ENCODE measurements at regions not wholly inside any gene's neighbourhood (a gene's known extent, or its start where the extent isn't known, plus 50 kb on each side); places are given as distances from the start of the nearest gene placed in this dataset.

DNA sequence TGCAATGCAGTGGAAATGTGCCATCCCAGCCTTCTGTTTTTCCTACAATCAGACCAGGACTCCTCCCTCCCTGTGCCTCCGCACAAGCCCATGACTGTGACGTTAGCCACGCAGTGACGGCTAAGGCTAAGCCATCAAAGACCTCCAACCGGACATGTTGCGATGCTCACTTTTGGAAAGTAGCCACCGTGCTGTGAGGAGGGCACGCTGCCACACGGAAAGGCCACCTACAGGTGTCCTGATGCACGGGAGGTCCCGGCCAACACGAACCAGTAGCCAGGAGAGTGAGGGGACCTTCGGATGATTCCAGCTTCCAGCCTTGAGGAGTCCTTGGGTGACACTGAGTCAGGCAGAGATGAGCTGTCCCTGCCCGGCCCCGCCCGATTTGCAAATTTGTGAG, 53.9 kb downstream of the FOXL1 start:
- no peak overlapping the region for H3K27ac Mint-ChIP-seq
- H3K4me1 Mint-ChIP-seq, result peaks cover 7% of the 10 kb centered on the region
- intact Hi-C loops (cut with micrococcal nuclease), result no loop called here
- TF ChIP-seq, protein P1, sequence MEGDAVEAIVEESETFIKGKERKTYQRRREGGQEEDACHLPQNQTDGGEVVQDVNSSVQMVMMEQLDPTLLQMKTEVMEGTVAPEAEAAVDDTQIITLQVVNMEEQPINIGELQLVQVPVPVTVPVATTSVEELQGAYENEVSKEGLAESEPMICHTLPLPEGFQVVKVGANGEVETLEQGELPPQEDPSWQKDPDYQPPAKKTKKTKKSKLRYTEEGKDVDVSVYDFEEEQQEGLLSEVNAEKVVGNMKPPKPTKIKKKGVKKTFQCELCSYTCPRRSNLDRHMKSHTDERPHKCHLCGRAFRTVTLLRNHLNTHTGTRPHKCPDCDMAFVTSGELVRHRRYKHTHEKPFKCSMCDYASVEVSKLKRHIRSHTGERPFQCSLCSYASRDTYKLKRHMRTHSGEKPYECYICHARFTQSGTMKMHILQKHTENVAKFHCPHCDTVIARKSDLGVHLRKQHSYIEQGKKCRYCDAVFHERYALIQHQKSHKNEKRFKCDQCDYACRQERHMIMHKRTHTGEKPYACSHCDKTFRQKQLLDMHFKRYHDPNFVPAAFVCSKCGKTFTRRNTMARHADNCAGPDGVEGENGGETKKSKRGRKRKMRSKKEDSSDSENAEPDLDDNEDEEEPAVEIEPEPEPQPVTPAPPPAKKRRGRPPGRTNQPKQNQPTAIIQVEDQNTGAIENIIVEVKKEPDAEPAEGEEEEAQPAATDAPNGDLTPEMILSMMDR (IDR thresholded peaks at IDR 0.05), result no peak
- DNase-seq (no peak), ATAC-seq (ENCODE audit: low read depth) (no peak)
- CTCF ChIA-PET, result no interaction called here
- no peaks in the 10 kb centered on the region for H3K36me3 Mint-ChIP-seq (ENCODE audit: low read depth)
- H3K4me3 Mint-ChIP-seq, result no peak overlapping the region
- peaks cover 9% of the 10 kb centered on the region for H3K27me3 Mint-ChIP-seq
- POLR2A ChIA-PET, result no interaction called here
- H3K9me3 Mint-ChIP-seq, result no peaks in the 10 kb centered on the region

DNA sequence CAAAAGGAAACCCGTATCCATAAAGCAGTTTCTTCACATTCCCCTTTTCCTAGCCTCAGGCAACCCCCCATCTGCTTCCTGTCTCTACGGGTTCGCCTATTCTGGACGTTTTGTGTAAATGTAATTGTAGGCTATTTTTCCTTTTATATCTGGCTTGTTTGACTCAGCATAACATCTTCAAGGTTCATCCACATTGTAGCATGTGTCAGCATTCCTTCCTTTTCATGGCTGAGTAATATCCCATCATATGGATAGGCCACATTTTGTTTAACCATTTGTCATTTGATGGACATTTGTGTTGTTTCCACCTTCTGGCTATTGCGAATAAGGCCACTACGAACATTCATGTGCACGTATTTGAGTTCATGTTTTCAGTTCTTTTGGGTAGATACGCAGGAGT, 54.6 kb downstream of the FOXL1 start:
- no peak for DNase-seq
- Mint-ChIP-seq H3K4me3 (no peak overlapping the region), H3K4me1 (peaks cover 7% of the 10 kb centered on the region), H3K27ac (no peak overlapping the region), H3K36me3 (ENCODE audit: low read depth) (no peaks in the 10 kb centered on the region), H3K27me3 (peaks cover 9% of the 10 kb centered on the region), H3K9me3 (no peaks in the 10 kb centered on the region)
- POLR2A ChIA-PET, result no interaction called here
- no peak for ATAC-seq (ENCODE audit: low read depth)
- TF ChIP-seq, protein P1 (IDR thresholded peaks at IDR 0.05), result no peak
- intact Hi-C loops (cut with micrococcal nuclease), result no loop called here
- CTCF ChIA-PET, result no interaction called here

DNA sequence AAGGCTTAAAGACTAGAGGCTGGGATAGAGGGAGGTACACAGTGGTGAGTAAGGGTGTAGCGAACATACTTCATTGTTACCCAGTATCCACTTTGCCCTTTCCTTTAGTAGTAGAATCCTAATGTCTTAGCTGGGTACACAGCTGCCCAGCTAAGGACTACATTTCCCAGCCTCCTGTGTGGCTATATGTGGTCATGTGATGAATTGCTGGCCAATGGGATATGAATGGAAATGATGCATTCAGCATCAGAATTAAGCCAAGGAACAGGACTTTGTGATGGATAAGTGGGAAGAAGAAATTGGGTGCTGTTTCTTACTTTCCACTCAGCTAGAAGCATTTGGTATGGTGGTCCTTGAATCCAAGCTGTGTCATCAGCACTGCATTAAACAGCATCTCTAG, 55.9 kb downstream of the FOXL1 start:
- POLR2A ChIA-PET, result no interaction called here
- no peak for ATAC-seq (ENCODE audit: low read depth)
- TF ChIP-seq, protein P1 (IDR thresholded peaks at IDR 0.05), result no peak
- H3K36me3 Mint-ChIP-seq (ENCODE audit: low read depth), result no peaks in the 10 kb centered on the region
- H3K4me1 Mint-ChIP-seq, result peaks cover 7% of the 10 kb centered on the region
- no peak overlapping the region for H3K4me3 Mint-ChIP-seq
- H3K9me3 Mint-ChIP-seq, result no peaks in the 10 kb centered on the region
- DNase-seq, result no peak
- no peak overlapping the region for H3K27ac Mint-ChIP-seq
- CTCF ChIA-PET, result interaction anchor here (1.0 kb wide), 1 partner anchor 19 kb away, joined by 4 read pairs; no protein-coding TSS in a partner anchor
- H3K27me3 Mint-ChIP-seq, result peaks cover 14% of the 10 kb centered on the region
- intact Hi-C loops (cut with micrococcal nuclease), result no loop called here

DNA sequence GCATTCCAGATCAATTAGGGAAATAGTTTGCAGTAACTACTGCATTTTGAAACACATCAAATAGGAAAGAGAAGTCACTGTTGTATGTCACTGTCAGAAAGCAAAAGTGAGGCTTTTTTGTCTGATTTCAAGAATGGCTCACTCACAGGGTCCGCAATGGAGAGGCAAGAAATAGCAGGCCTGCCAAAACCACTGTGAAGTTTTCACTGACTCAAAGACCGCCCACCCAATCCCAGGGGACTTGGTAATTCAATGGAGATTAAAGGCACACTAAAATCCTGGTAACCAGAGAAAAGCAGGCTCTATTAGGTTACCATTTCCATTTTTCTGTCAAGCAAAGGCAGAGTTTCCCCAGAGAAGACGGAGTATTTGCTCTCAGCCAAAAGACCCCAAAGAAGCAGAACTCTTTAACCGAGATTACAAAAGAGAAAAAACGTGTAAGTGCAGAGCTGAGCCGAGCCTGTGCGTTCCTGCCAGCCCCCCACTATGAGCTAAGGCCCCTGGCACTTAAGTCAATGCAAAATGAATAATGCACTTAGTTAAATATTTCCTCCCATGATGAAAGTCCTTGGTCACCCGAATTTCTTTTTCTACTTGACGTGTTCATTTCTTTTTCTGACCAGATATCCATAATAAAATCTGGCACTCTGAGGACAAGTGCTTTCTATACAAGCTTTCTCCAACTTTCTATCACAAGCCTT, 57.0 kb downstream of the FOXL1 start:
- intact Hi-C loops (cut with micrococcal nuclease), result no loop called here
- ATAC-seq (ENCODE audit: low read depth) (no peak), DNase-seq (no peak)
- Mint-ChIP-seq H3K4me1 (peaks cover 7% of the 10 kb centered on the region), H3K4me3 (no peak overlapping the region), H3K27me3 (peaks cover 14% of the 10 kb centered on the region), H3K27ac (no peak overlapping the region), H3K36me3 (ENCODE audit: low read depth) (no peaks in the 10 kb centered on the region), H3K9me3 (no peaks in the 10 kb centered on the region)
- CTCF ChIA-PET, result no interaction called here
- TF ChIP-seq, protein P1 (IDR thresholded peaks at IDR 0.05), result no peak
- POLR2A ChIA-PET, result no interaction called here

DNA sequence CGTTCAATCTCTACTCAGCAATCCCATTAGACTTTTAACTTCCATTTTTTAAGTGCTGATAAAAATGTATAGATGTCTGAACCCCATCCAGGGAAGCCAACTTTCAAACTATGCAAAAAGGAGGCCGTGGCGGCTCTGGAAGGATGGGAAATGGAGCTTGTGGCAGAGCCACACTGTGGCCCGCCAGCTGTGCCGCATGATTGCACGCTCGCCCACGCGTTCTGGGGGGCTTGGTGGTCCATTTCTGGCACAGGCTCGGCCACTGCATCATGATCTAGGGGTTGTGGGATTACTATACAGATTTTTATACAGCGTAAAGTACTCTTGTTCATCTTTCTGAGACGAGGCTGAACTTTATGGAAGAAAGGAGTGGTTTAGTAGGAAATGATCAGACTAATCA, 57.6 kb downstream of the FOXL1 start:
- Mint-ChIP-seq H3K36me3 (ENCODE audit: low read depth) (no peaks in the 10 kb centered on the region), H3K4me3 (no peak overlapping the region), H3K27me3 (peaks cover 14% of the 10 kb centered on the region), H3K9me3 (no peaks in the 10 kb centered on the region), H3K27ac (no peak overlapping the region), H3K4me1 (peaks cover 7% of the 10 kb centered on the region)
- DNase-seq (no peak), ATAC-seq (ENCODE audit: low read depth) (no peak)
- ChIA-PET POLR2A (interaction anchor here (0.6 kb wide), 1 partner anchor 1069 kb away, joined by 4 read pairs; no protein-coding TSS in a partner anchor), CTCF (no interaction called here)
- intact Hi-C loops (cut with micrococcal nuclease), result no loop called here
- TF ChIP-seq, protein P1 (IDR thresholded peaks at IDR 0.05), result no peak

Data from activated B cell treated with CpG ODN at 0.5 μM for 24 hours (primary cell).